GM19023 (cell line): ENCODE measurements at regions not wholly inside any gene's neighbourhood (a gene's known extent, or its start where the extent isn't known, plus 50 kb on each side); places are given as distances from the start of the nearest gene placed in this dataset.

Experiments
- ATAC-seq: cut with Tn5 transposase; IDR thresholded peaks from one replicate; pipeline ENCODE4 v1.9.1; 2021; ENCODE audit warnings: mild to moderate bottlenecking, moderate library complexity; ENCODE audit not compliant: unreplicated experiment

- no peak for ATAC-seq
Measured at GRCh38 chr13:72255908-72256307, 388.9 kb upstream of the DACH1 start.

- ATAC-seq, result no peak
Measured at GRCh38 chr13:72253754-72254153, 386.8 kb upstream of the DACH1 start.

GRCh38 chr13:72246396-72246795 is 379.4 kb upstream of the DACH1 start:
- ATAC-seq, result no peak

- ATAC-seq, result no peak
Measured at GRCh38 chr13:72244788-72245187, 377.8 kb upstream of the DACH1 start.

GRCh38 chr13:72230131-72230530 is 363.1 kb upstream of the DACH1 start:
- no peak for ATAC-seq

- ATAC-seq, result no peak
Measured at GRCh38 chr13:72229067-72229466, 362.1 kb upstream of the DACH1 start.

- ATAC-seq, result peak; percentile 64
Measured at GRCh38 chr13:72221276-72221962, 354.4 kb upstream of the DACH1 start.

GRCh38 chr13:72218966-72219365 is 352.0 kb upstream of the DACH1 start:
- ATAC-seq, result peak; percentile 65

- ATAC-seq, result no peak
Measured at GRCh38 chr13:72217142-72217541, 350.1 kb upstream of the DACH1 start.

- ATAC-seq, result no peak
Measured at GRCh38 chr13:72208112-72208645, 341.2 kb upstream of the DACH1 start.

- ATAC-seq, result no peak
Measured at GRCh38 chr13:72205773-72206172, 338.8 kb upstream of the DACH1 start.

- no peak for ATAC-seq
Measured at GRCh38 chr13:72204291-72204690, 337.3 kb upstream of the DACH1 start.

GRCh38 chr13:72201726-72202125 is 334.7 kb upstream of the DACH1 start:
- ATAC-seq, result no peak

- ATAC-seq, result no peak
Measured at GRCh38 chr13:72199640-72200039, 332.6 kb upstream of the DACH1 start.

GRCh38 chr13:72198967-72199560 is 332.1 kb upstream of the DACH1 start:
- no peak for ATAC-seq

GRCh38 chr13:72198042-72198441 is 331.0 kb upstream of the DACH1 start:
- no peak for ATAC-seq

- ATAC-seq, result no peak
Measured at GRCh38 chr13:72195044-72195704, 328.2 kb upstream of the DACH1 start.

- no peak for ATAC-seq
Measured at GRCh38 chr13:72194523-72194922, 327.5 kb upstream of the DACH1 start.

- ATAC-seq, result no peak
Measured at GRCh38 chr13:72186730-72187422, 319.9 kb upstream of the DACH1 start.

GRCh38 chr13:72185776-72186175 is 318.8 kb upstream of the DACH1 start:
- ATAC-seq, result no peak

GRCh38 chr13:72181661-72182060 is 314.7 kb upstream of the DACH1 start:
- no peak for ATAC-seq
